MG63 (cell line): ENCODE measurements at regions not wholly inside any gene's neighbourhood (a gene's known extent, or its start where the extent isn't known, plus 50 kb on each side); places are given as distances from the start of the nearest gene placed in this dataset.

ENCODE experiments used
- DNase-seq: peaks from one replicate; pipeline ENCODE4 v3.0.0-alpha.2; 2020
- H3K27me3 ChIP-seq: fragments of 250-450 bp; sonication (Bioruptor Pico); 2 replicates; pipeline ENCODE4 v1.5.1; 2020; ENCODE audit warnings: mild to moderate bottlenecking, moderate library complexity
- H3K36me3 ChIP-seq: fragments of 250-450 bp; sonication (Bioruptor Pico); 2 replicates; pipeline ENCODE4 v1.5.1; 2020; ENCODE audit warnings: mild to moderate bottlenecking, moderate library complexity
- H3K4me3 ChIP-seq: fragments of 250-450 bp; sonication (Bioruptor Pico); 2 replicates; pipeline ENCODE4 v1.5.1; 2020; ENCODE audit warnings: mild to moderate bottlenecking, moderate library complexity
- H3K9me3 ChIP-seq: fragments of 250-450 bp; sonication (Bioruptor Pico); 2 replicates; pipeline ENCODE4 v1.5.1; 2020; ENCODE audit warnings: mild to moderate bottlenecking, moderate library complexity

DNA sequence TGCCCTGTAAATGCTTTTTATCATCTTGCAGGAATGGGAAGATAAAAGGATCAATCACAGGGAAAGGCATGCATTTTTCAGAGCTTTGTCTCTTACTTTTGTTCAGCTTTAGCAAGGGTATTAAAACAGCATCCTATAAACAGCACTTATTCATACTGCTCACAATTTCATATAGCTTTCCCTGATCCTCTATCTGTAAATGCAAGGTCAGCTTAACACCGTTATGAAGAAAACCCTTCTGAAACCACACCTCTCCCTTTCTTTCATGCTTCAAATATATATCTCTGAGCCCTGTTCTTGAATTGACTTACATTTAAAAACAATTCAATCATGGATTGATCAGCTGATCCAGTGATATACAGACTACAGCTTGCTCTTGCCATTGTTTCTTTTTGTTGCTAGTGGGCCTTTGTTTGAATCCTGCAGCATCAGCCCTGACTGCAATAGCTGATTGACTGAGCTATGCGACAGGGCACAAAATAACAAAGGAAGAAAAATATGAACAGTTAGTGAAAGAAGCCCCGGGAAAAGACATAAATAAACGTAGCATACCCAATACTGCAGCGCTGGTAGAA, 795.5 kb upstream of the CDH2 start:
- Histone ChIP-seq H3K9me3 (0 out of 2 replicates have a peak, but pooled peaks cover 4% of the 10 kb centered on the region), H3K36me3 (no peaks in the 10 kb centered on the region), H3K4me3 (no peak overlapping the region), H3K27me3 (no peaks in the 10 kb centered on the region)
- no peak for DNase-seq

DNA sequence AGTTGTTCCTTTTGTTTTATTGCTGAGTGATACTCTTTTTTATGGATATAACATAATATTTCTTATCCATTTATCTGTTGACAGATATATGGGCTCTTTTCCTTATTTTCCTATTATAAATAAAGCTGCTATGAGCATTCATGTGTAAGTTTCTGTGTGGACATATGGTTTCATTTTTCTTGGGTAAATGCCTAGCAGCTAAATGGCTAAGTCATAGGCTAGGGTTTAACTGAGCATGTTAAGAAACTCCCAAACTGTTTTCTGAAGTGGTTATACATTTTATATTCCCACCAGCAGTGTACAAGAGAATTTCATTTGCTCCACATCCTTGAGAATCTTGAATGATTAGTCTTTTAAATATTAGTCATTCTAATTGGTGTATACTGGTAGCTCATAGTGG, 786.6 kb upstream of the CDH2 start:
- Histone ChIP-seq H3K9me3 (no peaks in the 10 kb centered on the region), H3K4me3 (no peak overlapping the region), H3K36me3 (no peaks in the 10 kb centered on the region), H3K27me3 (no peaks in the 10 kb centered on the region)
- no peak for DNase-seq

- Histone ChIP-seq H3K9me3 (no peaks in the 10 kb centered on the region), H3K36me3 (no peaks in the 10 kb centered on the region), H3K4me3 (no peak overlapping the region), H3K27me3 (no peaks in the 10 kb centered on the region)
- no peak for DNase-seq
Observed at GRCh38 chr18:28961669-28962228, 784.8 kb upstream of the CDH2 start.

- no peak for DNase-seq
- H3K27me3 ChIP-seq: no peaks in the 10 kb centered on the region
- H3K9me3 ChIP-seq: no peaks in the 10 kb centered on the region
- H3K36me3 ChIP-seq: no peaks in the 10 kb centered on the region
- no peak overlapping the region for H3K4me3 ChIP-seq
Observed at GRCh38 chr18:28960146-28960545, 783.2 kb upstream of the CDH2 start.

GRCh38 chr18:28952339-28952738, 775.4 kb upstream of the CDH2 start:
- Histone ChIP-seq H3K4me3 (no peak overlapping the region), H3K36me3 (no peaks in the 10 kb centered on the region), H3K27me3 (no peaks in the 10 kb centered on the region), H3K9me3 (peaks cover 6% of the 10 kb centered on the region)
- no peak for DNase-seq

DNA sequence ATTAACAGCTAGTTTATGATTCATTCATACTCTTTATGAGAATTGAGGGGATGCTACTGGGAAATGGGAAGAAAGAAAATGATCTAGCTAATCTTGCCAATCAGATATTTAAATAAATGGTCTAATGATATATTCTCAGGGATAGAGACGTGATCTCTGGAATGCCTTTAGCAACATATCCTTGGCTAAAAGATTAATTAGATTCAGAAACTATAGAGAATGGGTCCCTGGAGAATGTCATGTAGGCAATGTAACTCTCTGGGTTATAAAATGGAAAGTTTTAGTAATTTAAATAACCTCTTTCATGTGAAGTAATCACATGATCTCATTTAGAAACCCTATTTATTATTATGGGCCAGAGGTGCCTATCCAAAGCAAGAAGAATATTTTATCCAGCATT, 771.0 kb upstream of the CDH2 start:
- H3K4me3 ChIP-seq: no peak overlapping the region

GRCh38 chr18:28946471-28946870, 769.5 kb upstream of the CDH2 start:
- Histone ChIP-seq H3K27me3 (no peaks in the 10 kb centered on the region), H3K4me3 (no peak overlapping the region), H3K36me3 (no peaks in the 10 kb centered on the region), H3K9me3 (no peaks in the 10 kb centered on the region)
- DNase-seq: no peak

More for the DNA sequence above, 771.0 kb upstream of the CDH2 start:
- H3K36me3 ChIP-seq: no peaks in the 10 kb centered on the region
- H3K27me3 ChIP-seq: no peaks in the 10 kb centered on the region
- no peak for DNase-seq
- H3K9me3 ChIP-seq: peaks cover 6% of the 10 kb centered on the region

DNA sequence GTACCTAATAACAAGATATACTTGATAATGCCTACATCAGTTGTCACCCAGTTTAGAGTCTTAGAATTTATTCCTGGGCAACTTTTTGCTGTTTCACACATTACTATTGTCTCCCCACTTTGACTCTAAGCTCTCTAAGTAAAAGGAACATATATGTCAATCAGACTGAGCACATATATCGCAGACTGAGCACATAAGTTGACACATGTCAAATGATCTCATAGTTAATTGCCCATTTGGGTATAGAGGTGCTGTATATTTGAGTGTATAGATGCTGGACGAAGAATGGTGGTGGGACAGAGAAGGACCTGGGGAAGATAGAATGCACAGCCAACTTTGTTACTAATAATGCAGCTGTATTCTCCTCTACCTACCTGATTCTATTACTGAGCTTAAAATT, 746.0 kb upstream of the CDH2 start:
- no peaks in the 10 kb centered on the region for H3K9me3 ChIP-seq
- no peaks in the 10 kb centered on the region for H3K27me3 ChIP-seq
- H3K36me3 ChIP-seq: no peaks in the 10 kb centered on the region
- no peak for DNase-seq
- no peak overlapping the region for H3K4me3 ChIP-seq

DNA sequence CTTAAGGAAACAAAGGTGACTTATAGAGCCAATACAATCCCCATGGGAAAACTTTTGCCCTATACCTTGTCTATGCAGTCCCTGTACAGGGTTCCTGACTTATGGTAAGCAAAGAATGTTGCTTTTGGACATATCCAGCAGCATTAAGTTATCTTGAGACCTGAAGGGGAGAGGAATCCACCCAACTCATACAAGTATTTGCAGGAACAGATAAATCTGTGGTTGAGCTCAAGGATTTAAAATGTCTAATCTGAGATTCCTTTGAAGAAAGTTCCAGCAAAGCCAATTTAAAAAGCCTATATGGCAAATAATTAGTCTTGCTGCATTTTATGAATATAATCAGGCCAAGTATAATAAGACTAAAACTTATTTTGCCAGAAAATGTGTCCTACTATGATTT, 739.5 kb upstream of the CDH2 start:
- Histone ChIP-seq H3K4me3 (no peak overlapping the region), H3K9me3 (no peaks in the 10 kb centered on the region), H3K36me3 (no peaks in the 10 kb centered on the region), H3K27me3 (no peaks in the 10 kb centered on the region)
- DNase-seq: no peak

GRCh38 chr18:28905509-28905908, 728.6 kb upstream of the CDH2 start:
- no peak overlapping the region for H3K4me3 ChIP-seq
- peak; percentile 0 for DNase-seq
- no peaks in the 10 kb centered on the region for H3K36me3 ChIP-seq
- H3K27me3 ChIP-seq: no peaks in the 10 kb centered on the region
- no peaks in the 10 kb centered on the region for H3K9me3 ChIP-seq

DNA sequence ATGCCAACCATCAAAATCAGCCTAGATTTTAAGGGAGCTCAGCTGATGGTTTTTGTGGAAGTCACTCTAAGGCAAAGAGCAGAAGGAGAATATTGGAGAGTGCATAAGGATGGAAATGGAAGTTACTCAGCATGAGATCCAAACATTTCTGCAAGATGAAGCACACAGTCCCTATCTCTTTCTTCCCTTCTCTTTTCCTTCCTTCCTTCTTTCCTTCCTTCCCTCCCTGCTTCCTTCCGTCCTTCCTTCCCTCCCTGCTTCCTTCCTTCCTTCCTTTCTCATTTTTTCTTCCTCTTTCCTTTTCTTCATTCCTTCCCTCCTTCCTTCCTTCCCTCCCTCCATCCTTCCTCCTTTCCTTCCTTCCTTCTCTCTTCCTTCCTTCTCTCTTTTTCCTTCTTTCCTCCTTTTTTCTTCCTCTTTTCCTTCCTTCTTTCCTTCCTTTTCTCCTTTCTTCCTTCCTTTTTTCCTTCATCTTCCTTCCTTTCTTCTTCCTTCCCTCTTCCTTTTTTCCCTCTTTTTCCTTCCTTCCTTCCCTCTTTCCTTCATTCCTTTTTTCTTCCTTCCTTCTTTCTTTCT, 727.9 kb upstream of the CDH2 start:
- no peak overlapping the region for H3K4me3 ChIP-seq
- DNase-seq: no peak
- no peaks in the 10 kb centered on the region for H3K27me3 ChIP-seq
- H3K9me3 ChIP-seq: no peaks in the 10 kb centered on the region
- no peaks in the 10 kb centered on the region for H3K36me3 ChIP-seq

- DNase-seq: no peak
- Histone ChIP-seq H3K9me3 (no peaks in the 10 kb centered on the region), H3K27me3 (no peaks in the 10 kb centered on the region), H3K36me3 (no peaks in the 10 kb centered on the region), H3K4me3 (no peak overlapping the region)
Observed at GRCh38 chr18:28903306-28903705, 726.4 kb upstream of the CDH2 start.

- Histone ChIP-seq H3K36me3 (no peaks in the 10 kb centered on the region), H3K9me3 (0 out of 2 replicates have a peak, but pooled peaks cover 2% of the 10 kb centered on the region), H3K27me3 (no peaks in the 10 kb centered on the region), H3K4me3 (no peak overlapping the region)
- no peak for DNase-seq
Observed at GRCh38 chr18:28890791-28891190, 713.9 kb upstream of the CDH2 start.

- no peaks in the 10 kb centered on the region for H3K9me3 ChIP-seq
- DNase-seq: no peak
- H3K27me3 ChIP-seq: no peaks in the 10 kb centered on the region
- H3K36me3 ChIP-seq: no peaks in the 10 kb centered on the region
- no peak overlapping the region for H3K4me3 ChIP-seq
Observed at GRCh38 chr18:28884304-28884703, 707.4 kb upstream of the CDH2 start.

- H3K27me3 ChIP-seq: no peaks in the 10 kb centered on the region
- H3K9me3 ChIP-seq: no peaks in the 10 kb centered on the region
- H3K36me3 ChIP-seq: no peaks in the 10 kb centered on the region
- H3K4me3 ChIP-seq: no peak overlapping the region
- no peak for DNase-seq
Observed at GRCh38 chr18:28880856-28881255, 703.9 kb upstream of the CDH2 start.

DNA sequence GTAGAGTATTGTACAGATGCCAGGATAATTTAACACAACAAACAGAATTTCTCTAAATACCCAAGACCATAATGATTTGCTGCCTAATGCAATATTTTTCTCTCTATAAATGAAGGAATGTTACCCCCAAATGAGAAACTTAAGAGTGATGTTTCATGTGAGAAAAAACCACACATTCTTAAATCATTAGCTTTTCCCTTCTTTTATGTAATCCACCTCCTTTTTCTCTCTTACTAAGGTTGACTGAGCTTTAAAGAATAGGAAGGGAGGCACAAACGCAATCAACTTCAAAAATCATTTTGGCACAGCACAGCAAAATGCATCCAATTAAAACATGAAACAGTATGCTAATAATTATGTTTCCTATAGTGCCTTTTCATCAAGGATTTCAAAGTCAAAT, 698.1 kb upstream of the CDH2 start:
- Histone ChIP-seq H3K4me3 (no peak overlapping the region), H3K27me3 (no peaks in the 10 kb centered on the region), H3K36me3 (no peaks in the 10 kb centered on the region), H3K9me3 (no peaks in the 10 kb centered on the region)
- DNase-seq: no peak

DNA sequence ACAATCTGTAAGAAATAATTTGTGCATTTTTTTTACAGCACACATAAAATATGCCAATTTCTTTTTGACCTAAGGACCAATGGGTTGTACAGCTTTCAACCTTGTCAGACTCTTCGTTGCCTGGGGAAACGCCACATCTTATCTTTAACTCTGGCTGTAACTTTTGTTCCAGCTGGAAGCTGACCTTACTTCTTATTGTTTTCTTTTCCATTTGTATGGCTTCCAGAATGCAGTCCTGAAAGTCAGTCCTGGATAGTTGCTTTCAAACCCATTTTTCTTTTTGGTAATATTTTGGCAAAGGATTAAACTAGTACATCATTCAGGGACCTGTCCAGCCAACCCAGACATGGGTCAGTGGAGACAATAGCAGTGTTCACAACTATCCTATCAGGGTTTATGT, 686.5 kb upstream of the CDH2 start:
- H3K36me3 ChIP-seq: no peaks in the 10 kb centered on the region
- no peaks in the 10 kb centered on the region for H3K27me3 ChIP-seq
- H3K9me3 ChIP-seq: no peaks in the 10 kb centered on the region
- no peak overlapping the region for H3K4me3 ChIP-seq
- no peak for DNase-seq

DNA sequence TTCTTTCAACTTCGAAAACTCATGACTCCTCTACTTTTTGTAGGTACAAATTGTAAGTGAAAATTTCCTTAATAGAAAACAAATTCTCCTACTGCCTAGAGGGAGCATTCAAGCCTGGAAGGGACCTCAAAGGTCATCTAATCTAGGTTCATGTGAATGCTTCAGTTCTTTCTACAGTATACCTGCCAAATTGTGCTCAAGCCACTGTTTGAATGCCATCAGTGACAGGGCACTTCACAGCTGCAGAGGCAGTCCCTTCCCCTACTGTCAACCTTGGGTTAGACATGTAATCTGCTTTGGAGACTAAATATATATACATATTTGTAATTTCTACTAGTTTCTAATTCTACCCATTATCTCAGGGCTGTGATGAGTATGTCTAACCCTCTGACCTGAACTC, 681.3 kb upstream of the CDH2 start:
- Histone ChIP-seq H3K27me3 (no peaks in the 10 kb centered on the region), H3K36me3 (no peaks in the 10 kb centered on the region), H3K4me3 (no peak overlapping the region), H3K9me3 (no peaks in the 10 kb centered on the region)
- DNase-seq: no peak
